Ectodermal cell (in vitro differentiated cells): ENCODE measurements at regions not wholly inside any gene's neighbourhood (a gene's known extent, or its start where the extent isn't known, plus 50 kb on each side); places are given as distances from the start of the nearest gene placed in this dataset.

ENCODE experiments used
- H3K27ac ChIP-seq: 2 replicates; pipeline ENCODE4 v1.7.0; 2013; ENCODE audit warnings: mild to moderate bottlenecking, low read depth, low read length; ENCODE audit not compliant: insufficient read depth, poor library complexity, severe bottlenecking
- H3K27me3 ChIP-seq: 2 replicates; pipeline ENCODE4 v1.7.0; 2013; ENCODE audit warnings: mild to moderate bottlenecking, low read length; ENCODE audit not compliant: insufficient read depth, control insufficient read depth, poor library complexity, severe bottlenecking
- H3K36me3 ChIP-seq: one replicate; pipeline ENCODE4 v1.7.0; 2013; ENCODE audit warnings: low read length; ENCODE audit not compliant: control insufficient read depth, insufficient read depth
- H3K4me1 ChIP-seq: one replicate; pipeline ENCODE4 v1.7.0; 2013; ENCODE audit warnings: low read length; ENCODE audit not compliant: control insufficient read depth, insufficient read depth
- H3K4me3 ChIP-seq: 2 replicates; pipeline ENCODE4 v1.7.0; 2013; ENCODE audit warnings: low read depth, low read length, control low read depth; ENCODE audit not compliant: insufficient read depth
- H3K9me3 ChIP-seq: 2 replicates; pipeline ENCODE4 v1.7.0; 2013; ENCODE audit warnings: mild to moderate bottlenecking, low read length, moderate library complexity; ENCODE audit not compliant: control insufficient read depth
- WGBS, 2 experiments: methylation state at CpG; one replicate each; pipeline ENCODE4 v1.1.7; 2013; ENCODE audit warnings: missing lambda C conversion rate in 2 of 2; 5-methylcytosine and 5-hydroxymethylcytosine counted together

- Histone ChIP-seq H3K27me3 (no peaks in the 10 kb centered on the region), H3K36me3 (no peaks in the 10 kb centered on the region), H3K9me3 (no peaks in the 10 kb centered on the region), H3K4me1 (no peaks in the 10 kb centered on the region), H3K27ac (no peak overlapping the region), H3K4me3 (no peak overlapping the region)
- 91 to 97% methylated on average over 3 of the region's 3 CpGs for WGBS, 2 experiments
Measured at GRCh38 chr2:180570864-180571263, 409.5 kb upstream of the UBE2E3 start.

- Histone ChIP-seq H3K4me3 (no peak overlapping the region), H3K27me3 (no peaks in the 10 kb centered on the region), H3K9me3 (no peaks in the 10 kb centered on the region), H3K27ac (no peak overlapping the region), H3K36me3 (no peaks in the 10 kb centered on the region), H3K4me1 (no peaks in the 10 kb centered on the region)
- WGBS, 2 experiments: 90 to 100% methylated on average over 2 of the region's 2 CpGs
Measured at GRCh38 chr2:180564051-180564450, 416.4 kb upstream of the UBE2E3 start.

- Histone ChIP-seq H3K9me3 (no peaks in the 10 kb centered on the region), H3K4me3 (no peak overlapping the region), H3K27me3 (no peaks in the 10 kb centered on the region), H3K4me1 (no peaks in the 10 kb centered on the region), H3K27ac (no peak overlapping the region), H3K36me3 (no peaks in the 10 kb centered on the region)
- WGBS, 2 experiments: 89 to 98% methylated on average over 3 of the region's 3 CpGs
Measured at GRCh38 chr2:180562378-180562777, 418.0 kb upstream of the UBE2E3 start.

- Histone ChIP-seq H3K9me3 (no peaks in the 10 kb centered on the region), H3K4me1 (no peaks in the 10 kb centered on the region), H3K36me3 (no peaks in the 10 kb centered on the region), H3K27ac (no peak overlapping the region), H3K4me3 (no peak overlapping the region), H3K27me3 (no peaks in the 10 kb centered on the region)
- 92 to 96% methylated on average over 5 of the region's 5 CpGs for WGBS, 2 experiments
Measured at GRCh38 chr2:180559771-180560170, 420.6 kb upstream of the UBE2E3 start.

- Histone ChIP-seq H3K36me3 (no peaks in the 10 kb centered on the region), H3K4me3 (no peak overlapping the region), H3K4me1 (no peaks in the 10 kb centered on the region), H3K27ac (no peak overlapping the region), H3K9me3 (no peaks in the 10 kb centered on the region), H3K27me3 (no peaks in the 10 kb centered on the region)
Measured at GRCh38 chr2:180559038-180559437, 421.4 kb upstream of the UBE2E3 start.

- H3K4me3 ChIP-seq: no peak overlapping the region
- no peaks in the 10 kb centered on the region for H3K36me3 ChIP-seq
- 93 to 97% methylated on average over 19 of the region's 19 CpGs for WGBS, 2 experiments
- H3K27me3 ChIP-seq: no peaks in the 10 kb centered on the region
- H3K9me3 ChIP-seq: no peaks in the 10 kb centered on the region
- no peak overlapping the region for H3K27ac ChIP-seq
- no peaks in the 10 kb centered on the region for H3K4me1 ChIP-seq
Measured at GRCh38 chr2:180555391-180555965, 424.9 kb upstream of the UBE2E3 start.

GRCh38 chr2:180554330-180554729 lies 426.1 kb upstream of the UBE2E3 start:
- H3K9me3 ChIP-seq: no peaks in the 10 kb centered on the region
- H3K4me3 ChIP-seq: no peak overlapping the region
- no peaks in the 10 kb centered on the region for H3K36me3 ChIP-seq
- H3K27ac ChIP-seq: no peak overlapping the region
- H3K4me1 ChIP-seq: no peaks in the 10 kb centered on the region
- H3K27me3 ChIP-seq: no peaks in the 10 kb centered on the region

GRCh38 chr2:180553094-180553715 lies 427.2 kb upstream of the UBE2E3 start:
- H3K4me3 ChIP-seq: no peak overlapping the region
- no peaks in the 10 kb centered on the region for H3K4me1 ChIP-seq
- no peaks in the 10 kb centered on the region for H3K27me3 ChIP-seq
- no peaks in the 10 kb centered on the region for H3K36me3 ChIP-seq
- no peak overlapping the region for H3K27ac ChIP-seq
- H3K9me3 ChIP-seq: no peaks in the 10 kb centered on the region

GRCh38 chr2:180542511-180542910 lies 437.9 kb upstream of the UBE2E3 start:
- H3K4me1 ChIP-seq: no peaks in the 10 kb centered on the region
- no peak overlapping the region for H3K4me3 ChIP-seq
- no peaks in the 10 kb centered on the region for H3K36me3 ChIP-seq
- H3K9me3 ChIP-seq: no peaks in the 10 kb centered on the region
- H3K27me3 ChIP-seq: no peaks in the 10 kb centered on the region
- no peak overlapping the region for H3K27ac ChIP-seq

GRCh38 chr2:180540761-180541160 lies 439.6 kb upstream of the UBE2E3 start:
- Histone ChIP-seq H3K27me3 (no peaks in the 10 kb centered on the region), H3K4me3 (no peak overlapping the region), H3K27ac (no peak overlapping the region), H3K9me3 (no peaks in the 10 kb centered on the region), H3K4me1 (no peaks in the 10 kb centered on the region), H3K36me3 (no peaks in the 10 kb centered on the region)
- WGBS, 2 experiments: 92 to 93% methylated on average over 7 to 8 of the region's 8 CpGs

- Histone ChIP-seq H3K4me1 (no peaks in the 10 kb centered on the region), H3K36me3 (no peaks in the 10 kb centered on the region), H3K9me3 (no peaks in the 10 kb centered on the region), H3K4me3 (no peak overlapping the region), H3K27ac (no peak overlapping the region), H3K27me3 (no peaks in the 10 kb centered on the region)
Measured at GRCh38 chr2:180539541-180539940, 440.9 kb upstream of the UBE2E3 start.
